ENCODE measurements at regions not wholly inside any gene's neighbourhood (a gene's known extent, or its start where the extent isn't known, plus 50 kb on each side); places are given as distances from the start of the nearest gene placed in this dataset.

DNA sequence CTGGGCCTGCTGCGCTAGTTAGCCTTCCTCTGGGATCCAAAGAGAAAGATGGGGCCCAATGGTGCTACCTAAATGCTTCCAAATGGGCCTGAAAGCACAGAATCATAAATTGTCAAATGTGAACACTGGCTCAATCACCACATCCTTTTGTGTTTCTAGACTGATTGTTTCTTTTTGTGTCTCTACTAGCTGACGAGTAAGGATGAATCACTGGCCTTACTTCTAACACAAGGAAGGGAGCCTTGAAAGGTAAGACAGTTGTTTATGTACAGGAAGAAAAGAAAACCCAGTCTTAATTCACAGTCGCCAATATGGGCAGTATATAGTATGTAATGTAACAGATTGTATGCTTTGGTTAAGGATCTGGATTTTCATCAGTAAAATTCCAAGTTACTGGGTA is 89.5 kb downstream of the ZNF92 start:
- TF ChIP-seq POLR2AphosphoS5 (IDR thresholded peaks at IDR 0.05; ENCODE audit: low read depth, low read length) (no peak), SIN3A (IDR thresholded peaks at IDR 0.05; ENCODE audit: borderline replicate concordance, insufficient read depth, low read length) (no peak), FOXP2 (optimal IDR thresholded peaks at IDR 0.05; ENCODE audit: borderline replicate concordance, extremely low read depth, extremely low read length, insufficient read depth) (no peak), TAF1 (IDR thresholded peaks at IDR 0.05; ENCODE audit: borderline replicate concordance, insufficient read depth, low read length) (no peak)
- TF ChIP-seq, protein P1, sequence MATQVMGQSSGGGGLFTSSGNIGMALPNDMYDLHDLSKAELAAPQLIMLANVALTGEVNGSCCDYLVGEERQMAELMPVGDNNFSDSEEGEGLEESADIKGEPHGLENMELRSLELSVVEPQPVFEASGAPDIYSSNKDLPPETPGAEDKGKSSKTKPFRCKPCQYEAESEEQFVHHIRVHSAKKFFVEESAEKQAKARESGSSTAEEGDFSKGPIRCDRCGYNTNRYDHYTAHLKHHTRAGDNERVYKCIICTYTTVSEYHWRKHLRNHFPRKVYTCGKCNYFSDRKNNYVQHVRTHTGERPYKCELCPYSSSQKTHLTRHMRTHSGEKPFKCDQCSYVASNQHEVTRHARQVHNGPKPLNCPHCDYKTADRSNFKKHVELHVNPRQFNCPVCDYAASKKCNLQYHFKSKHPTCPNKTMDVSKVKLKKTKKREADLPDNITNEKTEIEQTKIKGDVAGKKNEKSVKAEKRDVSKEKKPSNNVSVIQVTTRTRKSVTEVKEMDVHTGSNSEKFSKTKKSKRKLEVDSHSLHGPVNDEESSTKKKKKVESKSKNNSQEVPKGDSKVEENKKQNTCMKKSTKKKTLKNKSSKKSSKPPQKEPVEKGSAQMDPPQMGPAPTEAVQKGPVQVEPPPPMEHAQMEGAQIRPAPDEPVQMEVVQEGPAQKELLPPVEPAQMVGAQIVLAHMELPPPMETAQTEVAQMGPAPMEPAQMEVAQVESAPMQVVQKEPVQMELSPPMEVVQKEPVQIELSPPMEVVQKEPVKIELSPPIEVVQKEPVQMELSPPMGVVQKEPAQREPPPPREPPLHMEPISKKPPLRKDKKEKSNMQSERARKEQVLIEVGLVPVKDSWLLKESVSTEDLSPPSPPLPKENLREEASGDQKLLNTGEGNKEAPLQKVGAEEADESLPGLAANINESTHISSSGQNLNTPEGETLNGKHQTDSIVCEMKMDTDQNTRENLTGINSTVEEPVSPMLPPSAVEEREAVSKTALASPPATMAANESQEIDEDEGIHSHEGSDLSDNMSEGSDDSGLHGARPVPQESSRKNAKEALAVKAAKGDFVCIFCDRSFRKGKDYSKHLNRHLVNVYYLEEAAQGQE (IDR thresholded peaks at IDR 0.05; ENCODE audit: insufficient read depth in 1 of 2, low read depth in 2 of 2, low read length in 2 of 2) = no peak

GRCh38 chr7:65471587-65471986 is 97.9 kb downstream of the ZNF92 start:
- TF ChIP-seq, protein P1 (IDR thresholded peaks at IDR 0.05; ENCODE audit: insufficient read depth in 1 of 2, low read depth in 2 of 2, low read length in 2 of 2) = no peak
- no peak for TF ChIP-seq TAF1 (IDR thresholded peaks at IDR 0.05; ENCODE audit: borderline replicate concordance, insufficient read depth, low read length)
- no peak for TF ChIP-seq POLR2AphosphoS5 (IDR thresholded peaks at IDR 0.05; ENCODE audit: low read depth, low read length)
- no peak for TF ChIP-seq FOXP2 (optimal IDR thresholded peaks at IDR 0.05; ENCODE audit: borderline replicate concordance, extremely low read depth, extremely low read length, insufficient read depth)
- TF ChIP-seq SIN3A (IDR thresholded peaks at IDR 0.05; ENCODE audit: borderline replicate concordance, insufficient read depth, low read length) = no peak

- TF ChIP-seq TAF1 (IDR thresholded peaks at IDR 0.05; ENCODE audit: borderline replicate concordance, insufficient read depth, low read length) = no peak
- no peak for TF ChIP-seq SIN3A (IDR thresholded peaks at IDR 0.05; ENCODE audit: borderline replicate concordance, insufficient read depth, low read length)
- no peak for TF ChIP-seq FOXP2 (optimal IDR thresholded peaks at IDR 0.05; ENCODE audit: borderline replicate concordance, extremely low read depth, extremely low read length, insufficient read depth)
- TF ChIP-seq POLR2AphosphoS5 (IDR thresholded peaks at IDR 0.05; ENCODE audit: low read depth, low read length) = no peak
- TF ChIP-seq, protein P1 (IDR thresholded peaks at IDR 0.05; ENCODE audit: insufficient read depth in 1 of 2, low read depth in 2 of 2, low read length in 2 of 2) = no peak
Observed at GRCh38 chr7:65475040-65475726, 101.5 kb downstream of the ZNF92 start.

GRCh38 chr7:65475734-65476319 is 102.2 kb downstream of the ZNF92 start:
- TF ChIP-seq FOXP2 (optimal IDR thresholded peaks at IDR 0.05; ENCODE audit: borderline replicate concordance, extremely low read depth, extremely low read length, insufficient read depth) (no peak), TAF1 (IDR thresholded peaks at IDR 0.05; ENCODE audit: borderline replicate concordance, insufficient read depth, low read length) (no peak), SIN3A (IDR thresholded peaks at IDR 0.05; ENCODE audit: borderline replicate concordance, insufficient read depth, low read length) (no peak), POLR2AphosphoS5 (IDR thresholded peaks at IDR 0.05; ENCODE audit: low read depth, low read length) (no peak)
- TF ChIP-seq, protein P1 (IDR thresholded peaks at IDR 0.05; ENCODE audit: insufficient read depth in 1 of 2, low read depth in 2 of 2, low read length in 2 of 2) = 0 out of 4 replicates have a peak, but pooled peaks of 1 of the 2 experiments have one; percentile 13

Data from PFSK-1 (cell line).